ENCODE measurements at regions not wholly inside any gene's neighbourhood (a gene's known extent, or its start where the extent isn't known, plus 50 kb on each side); places are given as distances from the start of the nearest gene placed in this dataset.
"Not testable (repeated sequence)": the region's sequence is repeated elsewhere in the genome, so short reads cannot be mapped to it uniquely, and the experiment has no call there.

DNA sequence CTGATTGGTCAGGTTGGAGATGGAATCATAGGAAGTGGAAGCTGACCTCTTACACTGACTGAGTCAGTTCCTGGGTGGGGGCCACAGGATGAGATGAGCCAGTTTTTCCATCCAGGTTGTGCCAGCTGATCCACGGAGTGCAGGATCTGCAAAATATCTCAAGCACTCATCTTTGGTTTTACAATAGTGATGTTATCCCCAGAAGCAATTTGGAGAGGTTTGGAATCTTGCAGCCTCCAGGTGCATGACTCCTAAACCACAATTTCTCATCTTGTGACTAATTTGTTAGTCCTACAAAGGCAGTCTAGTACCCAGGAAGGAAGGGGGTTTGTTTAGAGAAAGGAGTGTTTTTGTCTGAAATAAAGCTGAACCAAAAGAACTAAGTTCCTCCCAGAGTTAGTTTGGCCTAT lies 212.8 kb downstream of the SLITRK6 start:
- ATAC-seq (replicated peaks in 6 of 8), result no peak
- Histone ChIP-seq H3K4me1 (replicated peaks in 1 of 2) (no peaks in the 10 kb centered on the region), H3K27ac (no peak overlapping the region), H3K4me3 (no peak overlapping the region)
- 89% methylated on average over 1 of the region's 1 CpG; no CpG with 5 or more reads in 9 of the 10 experiments for WGBS, 10 experiments
- in situ Hi-C loops (cut with MboI; ENCODE audit: low pct_unique_long_range_greater_than_20kb in 2 of 9, low sequenced_read_pairs in 9 of 9, unreplicated experiment in 9 of 9), result no loop called here

GRCh38 chr13:85582890-85583289 lies 216.3 kb downstream of the SLITRK6 start:
- H3K4me3 ChIP-seq, result no peak overlapping the region
- no peak overlapping the region for H3K27ac ChIP-seq
- WGBS, 10 experiments, result 0 to 100% (median 17%) methylated on average over 1 of the region's 1 CpG; no CpG with 5 or more reads in 5 of the 10 experiments
- no peak for ATAC-seq (replicated peaks in 6 of 8)
- H3K4me1 ChIP-seq (replicated peaks in 1 of 2), result no peaks in the 10 kb centered on the region
- in situ Hi-C loops (cut with MboI; ENCODE audit: low pct_unique_long_range_greater_than_20kb in 2 of 9, low sequenced_read_pairs in 9 of 9, unreplicated experiment in 9 of 9), result no loop called here

GRCh38 chr13:85575110-85575509 lies 224.1 kb downstream of the SLITRK6 start:
- no peak for ATAC-seq (replicated peaks in 6 of 8)
- no peak overlapping the region for H3K27ac ChIP-seq
- in situ Hi-C loops (cut with MboI; ENCODE audit: low pct_unique_long_range_greater_than_20kb in 2 of 9, low sequenced_read_pairs in 9 of 9, unreplicated experiment in 9 of 9), result no loop called here
- H3K4me3 ChIP-seq, result no peak overlapping the region
- no peaks in the 10 kb centered on the region for H3K4me1 ChIP-seq (replicated peaks in 1 of 2)

DNA sequence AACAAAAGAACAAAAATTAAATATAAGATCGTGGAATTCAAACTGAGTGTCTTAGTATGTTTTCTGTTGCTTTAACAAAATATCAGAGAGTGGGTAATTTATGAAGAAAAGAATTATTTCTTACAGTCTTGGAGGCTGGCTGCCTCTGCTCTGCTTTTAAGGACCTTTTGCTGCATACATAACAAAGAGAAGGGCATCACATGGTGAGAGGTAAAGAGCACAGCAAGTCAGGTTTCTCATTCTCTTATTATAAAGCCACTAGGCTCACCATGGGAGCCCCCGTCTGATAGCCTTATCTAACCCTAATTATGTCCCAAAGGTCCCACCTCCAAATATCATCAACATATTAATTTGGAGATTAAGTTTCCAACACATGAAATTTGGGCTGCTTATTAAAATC lies 231.3 kb downstream of the SLITRK6 start:
- peaks cover 0 to 8% of the 10 kb centered on the region in 2 donors for H3K4me1 ChIP-seq (replicated peaks in 1 of 2)
- no peak for ATAC-seq (replicated peaks in 6 of 8)
- in situ Hi-C loops (cut with MboI; ENCODE audit: low pct_unique_long_range_greater_than_20kb in 2 of 9, low sequenced_read_pairs in 9 of 9, unreplicated experiment in 9 of 9), result no loop called here

GRCh38 chr13:85565652-85566051 lies 233.6 kb downstream of the SLITRK6 start:
- Histone ChIP-seq H3K27ac (no peak overlapping the region), H3K4me1 (replicated peaks in 1 of 2) (peaks cover 0 to 8% of the 10 kb centered on the region in 2 donors), H3K4me3 (no peak overlapping the region)
- no peak for ATAC-seq (replicated peaks in 6 of 8)
- 0 to 94% (median 76%) methylated on average over 2 to 6 of the region's 6 CpGs for WGBS, 10 experiments
- in situ Hi-C loops (cut with MboI; ENCODE audit: low pct_unique_long_range_greater_than_20kb in 2 of 9, low sequenced_read_pairs in 9 of 9, unreplicated experiment in 9 of 9), result no loop called here

More for the DNA sequence above, 231.3 kb downstream of the SLITRK6 start:
- Histone ChIP-seq H3K4me3 (no peak overlapping the region), H3K27ac (no peak overlapping the region)
- WGBS, 10 experiments, result 0 to 60% (median 22%) methylated on average over 1 to 2 of the region's 2 CpGs; no CpG with 5 or more reads in 1 of the 10 experiments

DNA sequence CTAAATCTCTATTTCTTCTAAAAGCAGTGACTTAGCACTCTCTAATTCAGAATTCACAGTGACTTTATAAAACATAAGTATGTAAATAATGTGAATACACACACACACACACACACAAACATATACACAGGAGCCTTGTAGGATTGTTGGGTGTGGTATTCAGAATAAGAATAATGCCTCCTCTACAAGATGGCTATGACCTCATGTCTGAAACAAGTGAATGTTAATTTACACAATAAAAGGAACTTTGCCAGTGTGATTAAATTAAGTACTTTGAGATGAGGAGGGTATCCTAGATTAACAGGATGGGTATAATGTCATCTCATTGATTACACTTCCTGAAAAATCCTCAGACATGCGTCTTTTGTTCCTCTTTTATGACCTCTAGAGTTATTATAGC lies 234.6 kb downstream of the SLITRK6 start:
- in situ Hi-C loops (cut with MboI; ENCODE audit: low pct_unique_long_range_greater_than_20kb in 2 of 9, low sequenced_read_pairs in 9 of 9, unreplicated experiment in 9 of 9), result no loop called here
- WGBS, 10 experiments, result 0 to 22% methylated on average over 1 of the region's 1 CpG; no CpG with 5 or more reads in 8 of the 10 experiments
- peaks cover 0 to 14% of the 10 kb centered on the region in 2 donors for H3K4me1 ChIP-seq (replicated peaks in 1 of 2)
- no peak overlapping the region for H3K27ac ChIP-seq
- ATAC-seq (replicated peaks in 6 of 8), result peak in 6 of 8 experiments; percentile 24 to 60 (median 46)
- H3K4me3 ChIP-seq, result no peak overlapping the region

DNA sequence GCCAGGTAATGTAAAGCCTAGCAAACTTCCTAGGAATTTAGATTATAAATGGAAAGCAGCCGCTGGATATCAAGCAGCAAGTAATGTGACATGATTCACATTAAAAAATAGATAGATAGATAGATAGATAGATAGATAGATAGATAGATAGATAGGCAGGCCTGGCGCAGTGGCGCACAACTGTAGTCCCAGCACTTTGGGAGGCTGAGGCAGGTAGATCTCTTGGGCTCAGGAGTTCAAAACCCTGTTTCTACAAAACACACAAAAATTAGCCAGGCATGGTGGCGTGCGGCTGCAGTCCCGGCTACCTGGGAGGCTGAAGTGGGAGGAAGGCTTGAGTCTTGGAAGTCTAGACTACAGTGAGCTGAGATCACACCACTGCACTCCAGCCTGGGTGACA lies 236.9 kb downstream of the SLITRK6 start:
- H3K27ac ChIP-seq, result no peak overlapping the region
- no peak overlapping the region for H3K4me3 ChIP-seq
- peaks cover 0 to 17% of the 10 kb centered on the region in 2 donors for H3K4me1 ChIP-seq (replicated peaks in 1 of 2)
- 0 to 100% (median 93%) methylated on average over 1 to 6 of the region's 6 CpGs; no CpG with 5 or more reads in 1 of the 10 experiments for WGBS, 10 experiments
- in situ Hi-C loops (cut with MboI; ENCODE audit: low pct_unique_long_range_greater_than_20kb in 2 of 9, low sequenced_read_pairs in 9 of 9, unreplicated experiment in 9 of 9), result no loop called here
- ATAC-seq (replicated peaks in 6 of 8), result no peak

- H3K4me1 ChIP-seq (replicated peaks in 1 of 2), result peaks cover 0 to 9% of the 10 kb centered on the region in 2 donors
- no peak overlapping the region for H3K27ac ChIP-seq
- no peak overlapping the region for H3K4me3 ChIP-seq
- no peak for ATAC-seq (replicated peaks in 6 of 8)
- WGBS, 10 experiments, result 0 to 93% (median 85%) methylated on average over 2 to 6 of the region's 6 CpGs
- in situ Hi-C loops (cut with MboI; ENCODE audit: low pct_unique_long_range_greater_than_20kb in 2 of 9, low sequenced_read_pairs in 9 of 9, unreplicated experiment in 9 of 9), result no loop called here
Measured at GRCh38 chr13:85557691-85558467, 241.3 kb downstream of the SLITRK6 start.

- H3K4me3 ChIP-seq, result no peak overlapping the region
- 10 to 80% (median 60%) methylated on average over 1 of the region's 1 CpG; no CpG with 5 or more reads in 3 of the 10 experiments for WGBS, 10 experiments
- in situ Hi-C loops (cut with MboI; ENCODE audit: low pct_unique_long_range_greater_than_20kb in 2 of 9, low sequenced_read_pairs in 9 of 9, unreplicated experiment in 9 of 9), result no loop called here
- peaks cover 0 to 13% of the 10 kb centered on the region in 2 donors for H3K4me1 ChIP-seq (replicated peaks in 1 of 2)
- H3K27ac ChIP-seq, result no peak overlapping the region
- peak in 5 of 8 experiments; percentile 66 to 94 (median 76) for ATAC-seq (replicated peaks in 6 of 8)
Measured at GRCh38 chr13:85551012-85551411, 248.2 kb downstream of the SLITRK6 start.

- 0 to 100% (median 37%) methylated on average over 1 to 2 of the region's 2 CpGs; no CpG with 5 or more reads in 4 of the 10 experiments for WGBS, 10 experiments
- peaks cover 0 to 13% of the 10 kb centered on the region in 2 donors for H3K4me1 ChIP-seq (replicated peaks in 1 of 2)
- ATAC-seq (replicated peaks in 6 of 8), result peak in 1 of 8 experiments; percentile 54
- H3K27ac ChIP-seq, result no peak overlapping the region
- H3K4me3 ChIP-seq, result no peak overlapping the region
- in situ Hi-C loops (cut with MboI; ENCODE audit: low pct_unique_long_range_greater_than_20kb in 2 of 9, low sequenced_read_pairs in 9 of 9, unreplicated experiment in 9 of 9), result no loop called here
Measured at GRCh38 chr13:85549819-85550218, 249.4 kb downstream of the SLITRK6 start.

- in situ Hi-C loops (cut with MboI; ENCODE audit: low pct_unique_long_range_greater_than_20kb in 2 of 9, low sequenced_read_pairs in 9 of 9, unreplicated experiment in 9 of 9); ATAC-seq (replicated peaks in 6 of 8); H3K4me3 ChIP-seq; H3K27ac ChIP-seq: not testable (repeated sequence)
- peaks cover 0 to 13% of the 10 kb centered on the region in 2 donors for H3K4me1 ChIP-seq (replicated peaks in 1 of 2)
Measured at GRCh38 chr13:85548845-85549244, 250.4 kb downstream of the SLITRK6 start.

DNA sequence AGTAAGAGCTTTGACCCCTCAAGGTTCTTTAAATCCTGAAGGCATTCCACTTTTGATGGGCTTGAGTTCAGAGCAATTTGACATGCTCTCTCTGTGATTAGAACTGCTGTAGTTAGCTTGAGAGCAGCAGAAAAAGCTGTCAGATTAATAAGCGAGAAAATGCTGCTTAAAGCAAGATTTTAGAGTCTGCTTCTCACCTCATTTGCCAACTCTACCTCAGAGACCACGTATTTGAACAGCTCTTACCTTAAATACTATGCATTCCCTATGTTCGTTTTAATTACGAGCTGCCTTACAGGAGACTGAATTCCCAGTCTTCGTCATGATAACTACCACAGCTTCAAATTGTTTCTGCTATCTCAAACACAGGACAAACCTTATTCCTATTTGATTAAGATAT lies 253.4 kb downstream of the SLITRK6 start:
- H3K4me3 ChIP-seq, result no peak overlapping the region
- WGBS, 10 experiments, result 0 to 88% (median 72%) methylated on average over 1 to 5 of the region's 5 CpGs; no CpG with 5 or more reads in 2 of the 10 experiments
- no peak for ATAC-seq (replicated peaks in 6 of 8)
- no peak overlapping the region for H3K27ac ChIP-seq
- in situ Hi-C loops (cut with MboI; ENCODE audit: low pct_unique_long_range_greater_than_20kb in 2 of 9, low sequenced_read_pairs in 9 of 9, unreplicated experiment in 9 of 9), result no loop called here
- H3K4me1 ChIP-seq (replicated peaks in 1 of 2), result peaks cover 0 to 5% of the 10 kb centered on the region in 2 donors

GRCh38 chr13:85544756-85545155 lies 254.5 kb downstream of the SLITRK6 start:
- WGBS, 10 experiments, result 0 to 100% (median 75%) methylated on average over 1 of the region's 1 CpG; no CpG with 5 or more reads in 6 of the 10 experiments
- H3K4me3 ChIP-seq, result no peak overlapping the region
- in situ Hi-C loops (cut with MboI; ENCODE audit: low pct_unique_long_range_greater_than_20kb in 2 of 9, low sequenced_read_pairs in 9 of 9, unreplicated experiment in 9 of 9), result no loop called here
- no peak for ATAC-seq (replicated peaks in 6 of 8)
- H3K4me1 ChIP-seq (replicated peaks in 1 of 2), result no peaks in the 10 kb centered on the region
- no peak overlapping the region for H3K27ac ChIP-seq

GRCh38 chr13:85543144-85543543 lies 256.1 kb downstream of the SLITRK6 start:
- no peak for ATAC-seq (replicated peaks in 6 of 8)
- Histone ChIP-seq H3K27ac (no peak overlapping the region), H3K4me1 (replicated peaks in 1 of 2) (no peaks in the 10 kb centered on the region), H3K4me3 (no peak overlapping the region)
- in situ Hi-C loops (cut with MboI; ENCODE audit: low pct_unique_long_range_greater_than_20kb in 2 of 9, low sequenced_read_pairs in 9 of 9, unreplicated experiment in 9 of 9), result no loop called here
- 0 to 95% (median 78%) methylated on average over 1 to 2 of the region's 2 CpGs; no CpG with 5 or more reads in 2 of the 10 experiments for WGBS, 10 experiments

Data from motor neuron (in vitro differentiated cells).